HFF-Myc (cell line): ENCODE measurements at regions not wholly inside any gene's neighbourhood (a gene's known extent, or its start where the extent isn't known, plus 50 kb on each side); places are given as distances from the start of the nearest gene placed in this dataset.

Source experiments
- DNase-seq: peaks from one replicate; pipeline ENCODE4 v3.0.0-alpha.2; 2011; ENCODE audit warnings: low read depth; ENCODE audit errors: extremely low read depth
- H3K4me3 ChIP-seq: replicated peaks from 2 replicates; pipeline ENCODE4 v1.5.1; 2011; ENCODE audit warnings: low read depth, mild to moderate bottlenecking, control low read depth, low read length
- CTCF ChIP-seq: IDR thresholded peaks from 2 replicates; pipeline ENCODE4 v1.5.1; 2012; ENCODE audit warnings: mild to moderate bottlenecking, low read depth, low read length, control low read depth; ENCODE audit errors: missing control alignments

GRCh38 chr4:155592179-155592937, 74.3 kb upstream of the GUCY1A1 start:
- DNase-seq, result no peak
- TF ChIP-seq CTCF, result no peak
- no peak overlapping the region for H3K4me3 ChIP-seq

DNA sequence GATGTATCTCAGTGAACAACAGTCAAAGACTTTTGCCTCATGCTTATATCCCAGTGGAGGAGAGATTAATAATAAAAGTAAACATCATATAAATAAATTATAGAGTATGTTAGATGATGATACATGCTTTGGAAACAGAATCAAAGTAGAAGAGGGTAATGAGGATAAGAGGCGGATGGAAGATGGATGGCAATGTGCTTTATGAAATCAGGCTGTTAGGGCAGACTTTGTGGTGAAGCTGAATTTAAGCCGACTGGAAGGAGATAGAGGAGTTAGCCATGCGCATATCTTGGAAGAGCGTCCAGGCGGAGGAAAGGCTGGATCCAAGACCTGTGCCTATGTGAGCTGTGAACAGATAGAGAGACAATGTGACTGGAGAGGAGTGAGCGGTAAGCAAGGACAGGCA, 74.9 kb upstream of the GUCY1A1 start:
- no peak for TF ChIP-seq CTCF
- DNase-seq, result no peak
- no peak overlapping the region for H3K4me3 ChIP-seq

GRCh38 chr4:155590796-155591585, 75.7 kb upstream of the GUCY1A1 start:
- no peak overlapping the region for H3K4me3 ChIP-seq
- no peak for DNase-seq
- no peak for TF ChIP-seq CTCF

- no peak overlapping the region for H3K4me3 ChIP-seq
- no peak for DNase-seq
- no peak for TF ChIP-seq CTCF
These were observed 78.2 kb upstream of the GUCY1A1 start for GRCh38 chr4:155588437-155588836.

DNA sequence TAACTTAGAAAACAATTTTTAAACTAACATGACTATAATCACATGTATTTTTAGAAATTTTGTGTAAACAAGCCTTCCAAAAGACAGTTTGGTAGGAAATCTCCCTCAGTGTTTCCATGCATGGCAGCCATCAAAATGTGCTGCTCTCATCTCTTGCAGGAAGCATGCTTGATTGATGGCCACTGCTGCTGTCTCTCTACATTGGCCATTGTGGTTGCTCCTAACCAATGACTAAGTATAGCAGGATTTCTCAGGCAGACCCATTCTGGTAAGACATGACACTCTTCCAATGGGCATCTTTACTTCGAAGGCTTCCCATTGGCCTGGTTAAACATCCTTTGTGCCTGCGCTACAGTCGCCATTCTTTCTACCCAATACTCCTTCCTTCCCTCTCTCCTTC, 78.9 kb upstream of the GUCY1A1 start:
- DNase-seq, result no peak

DNA sequence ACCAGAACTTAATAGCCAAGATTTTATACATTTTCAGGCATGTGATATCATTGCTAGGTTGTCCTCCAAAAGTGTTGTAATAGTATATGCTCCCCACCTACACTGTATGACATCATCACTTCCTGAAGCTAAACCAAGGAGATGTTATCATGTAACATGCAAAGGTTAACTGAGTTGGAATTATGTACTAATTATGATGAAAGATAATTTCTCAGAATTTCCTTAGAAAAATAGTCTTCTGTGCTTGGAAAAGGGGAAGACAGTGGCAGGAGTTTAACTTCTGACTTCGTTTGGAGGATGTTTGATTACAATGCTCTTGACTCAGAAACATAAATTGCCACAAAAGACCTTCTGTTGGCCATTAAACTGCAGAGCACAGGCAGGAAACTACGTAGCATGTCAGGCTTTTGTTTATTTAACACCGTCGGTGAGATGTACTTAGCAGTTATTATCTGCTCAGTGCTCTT, 83.6 kb upstream of the GUCY1A1 start:
- peak; percentile 20 for DNase-seq
- no peak for TF ChIP-seq CTCF
- H3K4me3 ChIP-seq, result no peak overlapping the region

More for the DNA sequence above, 78.9 kb upstream of the GUCY1A1 start:
- no peak for TF ChIP-seq CTCF
- no peak overlapping the region for H3K4me3 ChIP-seq
